Activated naive CD4-positive, alpha-beta T cell treated with anti-CD3 and anti-CD28 coated beads, Interleukin-2, amount 10 ng/mL, durations not matched to agents 7 days and 5 days (primary cell): ENCODE measurements at regions not wholly inside any gene's neighbourhood (a gene's known extent, or its start where the extent isn't known, plus 50 kb on each side); places are given as distances from the start of the nearest gene placed in this dataset.

Experiments used
- CTCF ChIA-PET: fragments of 350-600 bp; sonication (Branson Sonifier 250); formaldehyde crosslinking; loops from one replicate; lab custom pipeline; 2021; ENCODE audit warnings: antibody characterized with exemption; lab: Charles Lee
- DNase-seq: peaks from one replicate; pipeline ENCODE4 v3.0.0-alpha.2; 2020
- H3K27ac Mint-ChIP-seq: one replicate; pipeline ENCODE4 v1.8.0; 2021; ENCODE audit warnings: mild to moderate bottlenecking, moderate library complexity, mixed read lengths
- H3K27me3 Mint-ChIP-seq: one replicate; pipeline ENCODE4 v1.8.0; 2021; ENCODE audit warnings: mild to moderate bottlenecking, mixed read lengths
- H3K36me3 Mint-ChIP-seq: one replicate; pipeline ENCODE4 v1.8.0; 2021; ENCODE audit warnings: mixed read lengths
- H3K4me1 Mint-ChIP-seq: one replicate; pipeline ENCODE4 v1.8.0; 2021; ENCODE audit warnings: mixed read lengths
- H3K4me3 Mint-ChIP-seq: one replicate; pipeline ENCODE4 v1.8.0; 2021; ENCODE audit warnings: mild to moderate bottlenecking, moderate library complexity, mixed read lengths
- H3K9me3 Mint-ChIP-seq: one replicate; pipeline ENCODE4 v1.8.0; 2021; ENCODE audit warnings: mixed read lengths

DNA sequence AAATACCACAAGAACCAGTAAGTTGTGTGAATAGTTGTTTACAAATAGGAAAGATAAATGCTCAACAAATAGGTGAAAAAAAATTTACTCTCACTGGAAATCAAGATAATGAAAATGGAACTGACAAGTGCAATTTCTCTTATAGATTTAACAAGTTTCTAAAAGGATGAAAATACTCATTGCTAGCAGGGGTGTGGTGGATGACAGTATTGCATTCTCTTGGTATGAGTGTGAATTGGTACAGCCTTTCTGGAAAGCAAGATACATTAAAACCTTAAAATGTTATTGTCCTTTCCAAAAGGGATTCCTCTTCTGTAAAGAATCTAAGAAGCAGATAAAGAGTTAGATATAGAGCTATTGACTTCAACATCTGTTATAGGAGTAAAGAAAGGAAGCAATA, 240.0 kb upstream of the RPS6KA3 start:
- CTCF ChIA-PET = no interaction called here
- DNase-seq = no peak
- no peak overlapping the region for H3K27ac Mint-ChIP-seq
- H3K4me1 Mint-ChIP-seq = no peaks in the 10 kb centered on the region
- H3K27me3 Mint-ChIP-seq = peaks cover 18% of the 10 kb centered on the region
- H3K9me3 Mint-ChIP-seq = peaks cover 1% of the 10 kb centered on the region
- H3K36me3 Mint-ChIP-seq = peaks cover 2% of the 10 kb centered on the region
- H3K4me3 Mint-ChIP-seq = no peak overlapping the region

DNA sequence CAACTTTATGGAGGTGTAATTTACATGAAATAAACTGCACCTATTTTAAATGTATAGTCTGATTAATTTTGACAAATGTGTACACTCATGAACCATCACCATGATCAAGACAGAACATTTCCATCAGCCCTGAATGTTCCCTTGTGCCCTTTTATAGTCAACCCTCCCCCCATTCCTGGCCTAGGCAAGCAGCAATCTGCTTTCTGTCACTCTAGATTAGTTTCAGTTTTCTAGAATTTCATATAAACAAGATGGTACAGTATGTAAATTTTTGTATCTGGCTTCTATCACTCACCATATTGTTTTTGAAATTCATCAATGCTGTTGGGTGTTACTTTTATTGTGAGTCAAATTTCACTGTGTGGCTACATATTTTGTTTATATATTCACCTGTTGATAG, 234.2 kb upstream of the RPS6KA3 start:
- CTCF ChIA-PET = no interaction called here
- peaks cover 3% of the 10 kb centered on the region for H3K27me3 Mint-ChIP-seq
- H3K27ac Mint-ChIP-seq = no peak overlapping the region
- no peak for DNase-seq
- no peaks in the 10 kb centered on the region for H3K36me3 Mint-ChIP-seq
- H3K9me3 Mint-ChIP-seq = no peaks in the 10 kb centered on the region
- H3K4me1 Mint-ChIP-seq = peaks cover 18% of the 10 kb centered on the region
- no peak overlapping the region for H3K4me3 Mint-ChIP-seq

DNA sequence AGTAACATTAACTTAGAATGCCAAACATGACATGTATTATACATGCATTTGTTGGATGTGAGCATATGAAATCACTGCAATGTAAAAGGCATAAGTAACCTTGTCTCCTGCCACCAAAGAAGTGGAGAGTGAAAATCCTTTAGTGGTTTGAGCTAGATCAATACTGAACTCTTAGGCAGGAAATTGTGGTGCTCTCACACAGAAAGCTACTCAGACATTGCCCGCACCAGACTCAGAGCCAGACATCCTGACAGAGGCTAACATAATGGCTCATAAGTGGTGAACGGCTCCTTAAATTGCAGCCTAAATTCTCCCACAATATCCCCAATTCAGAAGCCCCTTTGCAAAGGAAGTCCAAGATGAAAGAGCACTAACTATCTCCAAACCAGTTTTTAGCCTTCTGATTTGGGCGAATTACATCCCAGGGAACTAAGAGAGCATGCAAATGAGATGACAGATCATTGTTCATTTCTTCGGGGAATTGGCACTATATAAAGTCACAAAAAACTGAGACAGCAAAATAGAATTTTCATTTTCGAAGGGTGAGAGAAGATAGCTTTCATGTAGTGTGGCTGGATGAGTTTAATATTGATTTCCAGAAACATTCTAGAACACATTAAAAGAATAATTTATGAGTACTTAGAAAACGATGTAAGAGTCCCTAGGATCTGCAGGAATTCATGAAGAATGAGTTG, 233.6 kb upstream of the RPS6KA3 start:
- DNase-seq = peak; percentile 40
- H3K4me3 Mint-ChIP-seq = no peak overlapping the region
- no peaks in the 10 kb centered on the region for H3K36me3 Mint-ChIP-seq
- no peak overlapping the region for H3K27ac Mint-ChIP-seq
- no peaks in the 10 kb centered on the region for H3K9me3 Mint-ChIP-seq
- peaks cover 3% of the 10 kb centered on the region for H3K27me3 Mint-ChIP-seq
- CTCF ChIA-PET = interaction anchor here (0.7 kb wide), 1 partner anchor 1245 kb away, joined by 3 read pairs; no protein-coding TSS in a partner anchor
- H3K4me1 Mint-ChIP-seq = peaks cover 18% of the 10 kb centered on the region

DNA sequence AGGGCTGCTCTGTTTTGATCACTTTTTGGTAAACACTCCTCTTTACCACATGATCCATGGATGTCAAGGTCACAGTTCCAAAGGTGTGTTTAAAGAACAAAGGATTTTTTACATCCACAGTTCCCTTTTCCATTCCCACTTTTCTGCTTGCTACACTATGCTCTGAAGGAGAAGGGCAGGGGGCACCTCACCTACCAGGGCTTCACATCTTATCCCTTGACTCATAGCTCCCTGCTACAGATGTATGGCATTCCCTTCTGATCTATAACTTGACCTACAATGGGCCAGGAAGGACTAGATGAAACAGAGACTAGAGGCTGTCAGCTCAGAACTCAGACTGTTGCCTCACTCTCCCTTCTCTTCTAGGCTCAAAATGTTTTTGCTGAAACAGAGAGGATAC, 233.1 kb upstream of the RPS6KA3 start:
- Mint-ChIP-seq H3K4me1 (peaks cover 18% of the 10 kb centered on the region), H3K36me3 (no peaks in the 10 kb centered on the region), H3K9me3 (no peaks in the 10 kb centered on the region), H3K4me3 (no peak overlapping the region), H3K27me3 (peaks cover 3% of the 10 kb centered on the region), H3K27ac (no peak overlapping the region)
- no peak for DNase-seq
- CTCF ChIA-PET = interaction anchor here (0.7 kb wide), 1 partner anchor 1246 kb away, joined by 3 read pairs; no protein-coding TSS in a partner anchor

DNA sequence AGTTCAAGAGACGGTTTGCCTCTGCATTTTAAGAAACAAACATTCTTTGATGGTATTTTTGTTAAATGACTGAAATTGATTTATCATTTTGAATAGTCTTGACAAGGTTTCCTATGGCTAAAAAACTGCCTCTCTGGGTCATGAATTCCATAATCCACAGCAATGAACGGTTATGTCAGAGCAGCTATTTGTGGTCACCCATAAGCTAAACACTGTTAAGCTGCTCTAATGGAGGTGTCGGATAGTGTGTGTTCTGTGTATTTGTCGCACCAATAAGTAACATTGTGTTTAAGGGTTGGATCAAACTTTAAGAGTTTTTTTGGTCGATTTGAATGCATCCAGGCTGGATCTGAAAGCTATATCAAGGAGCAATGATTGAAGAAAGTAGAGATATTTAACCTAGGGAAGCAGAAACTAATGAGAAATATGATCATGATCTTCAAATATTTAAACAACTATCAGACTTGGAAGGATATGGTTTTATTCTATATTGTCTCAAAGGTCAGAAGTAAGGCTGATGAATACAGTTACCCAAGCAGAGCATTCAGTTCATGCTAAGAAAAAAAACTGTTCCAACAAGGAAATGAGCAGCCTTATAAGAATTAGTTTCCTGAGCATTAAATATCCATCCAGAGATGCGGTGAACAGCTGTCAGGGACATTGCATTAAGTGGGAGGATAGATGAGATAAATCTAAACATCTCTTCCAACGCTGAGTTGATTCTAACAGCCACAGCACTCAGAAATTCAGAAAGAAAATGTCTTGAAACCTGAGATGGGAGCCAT, 232.3 kb upstream of the RPS6KA3 start:
- H3K9me3 Mint-ChIP-seq = no peaks in the 10 kb centered on the region
- H3K4me1 Mint-ChIP-seq = peaks cover 18% of the 10 kb centered on the region
- no peak overlapping the region for H3K27ac Mint-ChIP-seq
- CTCF ChIA-PET = interaction anchor here (0.7 kb wide), 1 partner anchor 1246 kb away, joined by 3 read pairs; no protein-coding TSS in a partner anchor
- H3K36me3 Mint-ChIP-seq = no peaks in the 10 kb centered on the region
- peaks cover 3% of the 10 kb centered on the region for H3K27me3 Mint-ChIP-seq
- no peak for DNase-seq
- no peak overlapping the region for H3K4me3 Mint-ChIP-seq

DNA sequence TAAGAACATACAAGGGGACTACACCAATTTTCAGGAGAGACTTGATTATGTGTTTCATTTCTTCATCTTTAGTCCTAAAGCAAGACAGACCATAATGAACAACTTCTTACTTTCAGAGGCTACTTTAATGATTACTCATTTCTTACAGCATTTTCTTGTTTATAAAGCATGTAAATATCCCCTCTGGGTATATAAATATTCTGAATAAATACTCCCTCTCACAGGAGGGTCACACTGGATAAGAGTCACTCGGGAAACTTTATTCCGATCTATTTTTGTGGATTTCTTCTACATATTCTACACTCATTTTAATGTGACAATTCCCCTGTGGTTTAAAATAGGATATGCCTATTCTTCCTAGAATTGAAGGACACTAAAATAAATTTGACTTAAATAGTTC, 228.9 kb upstream of the RPS6KA3 start:
- CTCF ChIA-PET = interaction anchor here (0.6 kb wide), 1 partner anchor 135 kb away, joined by 3 read pairs; no protein-coding TSS in a partner anchor
- H3K9me3 Mint-ChIP-seq = no peaks in the 10 kb centered on the region
- H3K4me1 Mint-ChIP-seq = peaks cover 13% of the 10 kb centered on the region
- no peak for DNase-seq
- no peaks in the 10 kb centered on the region for H3K36me3 Mint-ChIP-seq
- peaks cover 8% of the 10 kb centered on the region for H3K27me3 Mint-ChIP-seq
- H3K27ac Mint-ChIP-seq = no peak overlapping the region
- no peak overlapping the region for H3K4me3 Mint-ChIP-seq

DNA sequence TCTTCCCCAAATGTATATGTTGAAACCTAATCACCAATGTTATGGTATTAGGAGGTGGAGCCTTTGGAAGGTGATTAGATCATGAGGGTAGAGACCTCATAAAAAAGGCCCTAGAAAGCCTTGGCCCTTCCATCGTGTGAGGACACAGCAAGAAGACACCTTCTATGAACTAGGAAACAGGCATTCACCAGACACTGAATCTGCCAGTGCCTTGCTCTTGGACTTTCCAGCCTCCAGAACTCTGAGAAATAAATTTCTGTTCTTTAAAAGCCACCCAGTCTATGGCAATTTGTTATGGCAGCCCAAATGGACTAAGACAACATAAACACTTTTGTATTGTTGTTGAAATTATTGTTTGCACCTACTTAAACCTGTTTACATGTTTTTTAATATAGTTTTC, 221.8 kb upstream of the RPS6KA3 start:
- Mint-ChIP-seq H3K4me1 (no peaks in the 10 kb centered on the region), H3K4me3 (no peak overlapping the region), H3K27ac (no peak overlapping the region), H3K9me3 (no peaks in the 10 kb centered on the region), H3K36me3 (no peaks in the 10 kb centered on the region), H3K27me3 (peaks cover 5% of the 10 kb centered on the region)
- CTCF ChIA-PET = no interaction called here
- DNase-seq = no peak

DNA sequence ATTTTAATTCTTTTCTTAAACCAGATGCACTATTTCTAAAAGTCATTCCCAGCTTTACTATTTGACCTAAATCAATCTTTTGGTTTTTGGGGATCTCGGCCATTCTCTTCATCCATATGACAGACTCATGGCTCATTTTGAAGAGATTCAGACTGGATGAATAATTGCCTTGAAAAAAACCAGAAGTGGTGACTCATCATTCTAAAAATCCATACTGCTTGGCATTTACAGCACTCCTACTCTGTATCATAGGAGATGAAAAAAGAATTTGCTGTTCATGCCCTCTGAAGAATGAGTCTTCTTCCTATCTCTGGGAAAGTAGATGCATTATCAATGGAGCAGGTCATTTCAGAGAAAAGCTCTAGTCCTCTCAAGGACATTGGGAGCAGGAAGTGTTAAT, 220.5 kb upstream of the RPS6KA3 start:
- H3K27me3 Mint-ChIP-seq = peaks cover under 1% of the 10 kb centered on the region
- no peak for DNase-seq
- no peaks in the 10 kb centered on the region for H3K4me1 Mint-ChIP-seq
- CTCF ChIA-PET = no interaction called here
- H3K27ac Mint-ChIP-seq = no peak overlapping the region
- H3K9me3 Mint-ChIP-seq = no peaks in the 10 kb centered on the region
- no peaks in the 10 kb centered on the region for H3K36me3 Mint-ChIP-seq
- no peak overlapping the region for H3K4me3 Mint-ChIP-seq

DNA sequence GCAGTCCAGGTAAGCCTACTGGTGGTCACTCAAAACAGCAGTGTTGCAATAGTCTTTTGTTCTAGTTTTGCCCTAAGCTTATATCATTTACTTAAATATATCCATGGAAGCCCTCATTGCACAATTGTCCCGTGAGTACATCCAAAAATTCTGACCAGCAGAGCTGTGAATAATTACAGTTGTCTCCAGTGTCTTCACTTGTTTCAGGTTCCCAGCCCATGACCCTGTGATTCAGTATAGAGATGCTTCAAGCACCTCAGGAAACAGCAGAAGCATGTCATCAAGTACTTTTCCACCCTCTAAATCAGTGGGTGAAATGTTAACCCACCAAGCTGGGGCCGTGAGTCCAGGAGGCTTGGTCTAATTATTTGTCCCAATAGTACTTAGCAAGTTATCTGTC, 214.9 kb upstream of the RPS6KA3 start:
- no peak overlapping the region for H3K27ac Mint-ChIP-seq
- H3K27me3 Mint-ChIP-seq = peaks cover 5% of the 10 kb centered on the region
- H3K36me3 Mint-ChIP-seq = no peaks in the 10 kb centered on the region
- no peaks in the 10 kb centered on the region for H3K9me3 Mint-ChIP-seq
- no peak for DNase-seq
- H3K4me1 Mint-ChIP-seq = no peaks in the 10 kb centered on the region
- CTCF ChIA-PET = no interaction called here
- H3K4me3 Mint-ChIP-seq = no peak overlapping the region

DNA sequence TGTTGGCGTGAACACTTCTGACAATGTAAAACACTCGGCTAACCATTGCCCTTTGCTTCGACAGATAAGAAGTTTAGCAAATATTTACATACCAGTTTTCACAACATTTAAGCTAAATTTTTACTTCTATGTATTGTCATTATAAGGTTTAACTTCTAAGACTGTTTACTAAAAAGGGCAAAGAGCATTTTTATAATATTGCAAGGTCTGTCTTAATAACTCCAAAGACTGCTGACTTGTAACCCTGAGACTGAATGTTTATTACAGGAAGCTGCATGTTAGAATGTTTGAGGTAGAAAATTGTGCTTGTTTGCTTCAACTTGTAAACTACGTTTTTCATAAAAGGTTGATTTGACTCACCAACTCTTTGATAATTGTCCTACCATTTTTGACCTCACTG, 213.2 kb upstream of the RPS6KA3 start:
- Mint-ChIP-seq H3K36me3 (no peaks in the 10 kb centered on the region), H3K4me3 (no peak overlapping the region), H3K9me3 (no peaks in the 10 kb centered on the region), H3K27ac (no peak overlapping the region), H3K4me1 (no peaks in the 10 kb centered on the region), H3K27me3 (peaks cover 5% of the 10 kb centered on the region)
- no peak for DNase-seq
- CTCF ChIA-PET = no interaction called here

DNA sequence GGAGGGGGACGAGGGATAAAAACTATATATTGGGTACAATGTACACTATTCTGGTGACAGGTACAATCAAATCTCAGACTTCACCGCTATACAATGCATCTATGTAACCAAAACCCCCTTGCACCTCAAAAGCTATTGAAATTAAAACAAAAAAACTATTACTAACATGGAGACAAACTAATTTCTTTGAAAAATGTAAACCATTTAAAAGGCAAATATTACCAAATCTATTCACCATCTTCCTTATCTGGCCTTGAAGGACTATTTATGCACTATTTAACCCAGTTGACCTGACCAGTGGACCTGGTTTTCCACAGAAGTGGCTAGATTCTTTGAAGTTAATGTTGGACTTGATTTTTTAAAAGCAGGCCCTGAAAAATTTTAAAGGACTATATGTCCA, 212.3 kb upstream of the RPS6KA3 start:
- H3K4me3 Mint-ChIP-seq = no peak overlapping the region
- no peaks in the 10 kb centered on the region for H3K4me1 Mint-ChIP-seq
- CTCF ChIA-PET = no interaction called here
- H3K27me3 Mint-ChIP-seq = peaks cover 5% of the 10 kb centered on the region
- H3K36me3 Mint-ChIP-seq = no peaks in the 10 kb centered on the region
- no peak for DNase-seq
- no peak overlapping the region for H3K27ac Mint-ChIP-seq
- H3K9me3 Mint-ChIP-seq = no peaks in the 10 kb centered on the region

DNA sequence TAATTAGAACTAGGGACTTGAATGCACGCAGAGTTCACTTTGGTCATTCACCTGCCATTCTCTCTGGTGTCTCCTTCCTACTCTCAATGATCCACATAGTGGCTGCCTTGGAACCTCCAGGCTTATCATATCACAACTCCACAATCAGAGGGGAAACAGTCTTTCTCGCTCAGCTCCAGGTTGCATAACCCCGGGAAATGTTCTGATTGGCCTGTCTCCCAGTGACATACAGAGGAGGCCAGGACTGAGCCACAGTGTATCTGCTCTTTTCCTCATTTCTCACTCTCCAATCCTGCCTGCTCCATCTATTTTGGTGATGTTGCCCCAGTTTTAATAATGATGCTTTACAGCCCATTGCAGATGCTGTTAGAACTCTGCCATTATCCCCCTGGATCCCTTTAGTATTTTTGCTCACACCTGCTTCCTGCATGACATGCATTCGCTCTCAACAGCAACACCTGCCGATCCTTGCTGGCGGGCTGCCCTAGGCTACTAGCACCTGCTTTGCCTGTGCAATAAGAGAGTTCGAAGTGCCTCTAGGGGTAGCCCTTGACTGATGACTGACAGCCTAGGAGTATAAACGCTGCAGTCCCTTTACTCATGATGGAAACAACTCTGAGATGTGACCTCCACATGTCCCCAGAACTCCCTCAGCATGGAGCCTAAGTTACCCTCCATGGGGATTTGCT, 211.3 kb upstream of the RPS6KA3 start:
- CTCF ChIA-PET = no interaction called here
- Mint-ChIP-seq H3K4me3 (no peak overlapping the region), H3K27ac (no peak overlapping the region), H3K4me1 (no peaks in the 10 kb centered on the region), H3K9me3 (no peaks in the 10 kb centered on the region), H3K27me3 (peaks cover 5% of the 10 kb centered on the region), H3K36me3 (no peaks in the 10 kb centered on the region)
- no peak for DNase-seq

DNA sequence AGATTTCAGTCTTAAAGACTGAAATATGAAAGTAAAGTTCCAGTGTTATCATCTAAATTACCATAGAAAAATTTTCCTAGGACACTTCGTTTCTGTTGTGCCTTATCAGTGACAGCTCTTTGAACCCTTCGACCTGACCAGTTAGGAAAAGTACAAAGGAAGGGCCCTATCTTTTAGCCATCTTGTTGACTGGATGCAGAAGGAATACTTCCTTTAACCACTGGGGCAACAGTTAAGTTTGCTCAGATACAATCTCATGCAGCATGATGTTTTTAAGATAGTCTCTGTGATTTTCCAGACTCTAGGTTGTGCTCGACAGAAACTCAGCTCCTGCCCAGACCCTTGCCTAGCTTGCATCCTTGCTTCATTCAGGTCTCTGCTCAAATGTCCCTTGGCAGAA, 210.5 kb upstream of the RPS6KA3 start:
- Mint-ChIP-seq H3K4me3 (no peak overlapping the region), H3K9me3 (no peaks in the 10 kb centered on the region), H3K4me1 (no peaks in the 10 kb centered on the region), H3K36me3 (no peaks in the 10 kb centered on the region), H3K27ac (no peak overlapping the region), H3K27me3 (peaks cover 5% of the 10 kb centered on the region)
- DNase-seq = no peak
- CTCF ChIA-PET = no interaction called here

DNA sequence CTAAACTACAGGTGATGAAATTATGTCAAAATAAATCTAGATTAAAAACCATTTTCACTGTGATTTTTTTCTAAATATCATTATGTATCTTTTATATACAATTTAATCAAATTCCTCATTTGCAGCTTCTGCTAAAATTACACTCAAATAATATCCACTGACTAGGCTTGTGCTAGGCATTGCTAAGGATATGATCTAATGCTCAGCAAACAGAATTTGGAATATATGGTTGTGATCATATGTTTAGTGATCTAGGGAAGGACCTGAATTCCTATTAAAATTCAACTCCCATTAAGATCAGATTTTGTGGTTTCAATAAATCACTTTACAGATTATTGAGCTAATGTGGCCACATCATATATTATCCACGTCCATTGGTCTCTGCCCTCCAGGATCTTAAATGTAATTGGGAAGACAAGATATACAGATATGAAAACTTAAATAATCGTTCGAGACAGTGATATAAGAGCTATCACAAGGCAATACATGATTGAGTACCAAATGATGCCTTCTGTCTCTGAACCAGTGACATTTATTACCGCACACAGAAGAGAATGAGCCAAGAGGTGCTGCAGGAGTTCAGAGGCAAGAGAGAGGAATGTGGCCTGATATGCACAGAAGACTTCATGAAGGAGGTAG, 206.0 kb upstream of the RPS6KA3 start:
- no peak overlapping the region for H3K27ac Mint-ChIP-seq
- no peaks in the 10 kb centered on the region for H3K4me1 Mint-ChIP-seq
- H3K9me3 Mint-ChIP-seq = no peaks in the 10 kb centered on the region
- H3K4me3 Mint-ChIP-seq = no peak overlapping the region
- no peaks in the 10 kb centered on the region for H3K27me3 Mint-ChIP-seq
- no peaks in the 10 kb centered on the region for H3K36me3 Mint-ChIP-seq
- CTCF ChIA-PET = no interaction called here
- DNase-seq = no peak
